Esophagus muscularis mucosa (tissue), 4 donors: ENCODE measurements at regions not wholly inside any gene's neighbourhood (a gene's known extent, or its start where the extent isn't known, plus 50 kb on each side); places are given as distances from the start of the nearest gene placed in this dataset.

Source experiments
- EP300 ChIP-seq: sonication (generic); formaldehyde crosslinking; IDR thresholded peaks from one replicate; pipeline ENCODE4 v1.6.1; 2017; ENCODE audit warnings: antibody characterized with exemption
- POLR2A ChIP-seq: fragments of 450-650 bp; IDR thresholded peaks from one replicate; pipeline ENCODE4 v1.6.1; 2017; ENCODE audit warnings: antibody characterized with exemption, moderate library complexity, mild to moderate bottlenecking, low read depth
- POLR2AphosphoS5 ChIP-seq, 2 donors: sonication (generic); formaldehyde crosslinking; IDR thresholded peaks; one replicate each; pipeline ENCODE4 v1.6.1; 2017; ENCODE audit warnings: antibody characterized with exemption in 2 of 2
- TF ChIP-seq, protein P1 (sequence below), 3 experiments: fragments of 200-600 bp in 2 of 3; fragments of 450-650 bp in 1 of 3; sonication (generic) in 2 of 3; IDR thresholded peaks; one replicate each; pipeline ENCODE4 v1.5.1; 2017 to 2019; ENCODE audit warnings: antibody characterized with exemption in 3 of 3, mild to moderate bottlenecking in 2 of 3, moderate library complexity in 1 of 3

DNA sequence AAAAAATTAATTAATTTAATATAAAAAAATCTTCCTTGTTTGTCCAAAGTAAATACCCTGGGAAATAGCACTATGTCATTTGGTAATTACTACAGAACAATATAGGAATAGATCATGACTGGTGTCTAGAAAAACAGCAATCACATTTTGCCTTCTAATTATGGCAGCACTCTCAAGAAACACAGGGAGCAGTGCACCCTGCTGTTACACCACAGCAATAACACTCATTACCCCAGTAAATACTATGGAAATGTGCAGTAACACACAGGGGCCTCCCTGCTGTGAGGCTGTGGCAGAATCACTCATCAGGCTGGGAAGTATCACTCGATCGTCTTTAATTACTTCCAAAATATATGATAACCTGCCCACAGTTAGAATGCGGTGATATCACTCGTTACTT lies 646.0 kb downstream of the TUSC7 start:
- TF ChIP-seq, protein P1, sequence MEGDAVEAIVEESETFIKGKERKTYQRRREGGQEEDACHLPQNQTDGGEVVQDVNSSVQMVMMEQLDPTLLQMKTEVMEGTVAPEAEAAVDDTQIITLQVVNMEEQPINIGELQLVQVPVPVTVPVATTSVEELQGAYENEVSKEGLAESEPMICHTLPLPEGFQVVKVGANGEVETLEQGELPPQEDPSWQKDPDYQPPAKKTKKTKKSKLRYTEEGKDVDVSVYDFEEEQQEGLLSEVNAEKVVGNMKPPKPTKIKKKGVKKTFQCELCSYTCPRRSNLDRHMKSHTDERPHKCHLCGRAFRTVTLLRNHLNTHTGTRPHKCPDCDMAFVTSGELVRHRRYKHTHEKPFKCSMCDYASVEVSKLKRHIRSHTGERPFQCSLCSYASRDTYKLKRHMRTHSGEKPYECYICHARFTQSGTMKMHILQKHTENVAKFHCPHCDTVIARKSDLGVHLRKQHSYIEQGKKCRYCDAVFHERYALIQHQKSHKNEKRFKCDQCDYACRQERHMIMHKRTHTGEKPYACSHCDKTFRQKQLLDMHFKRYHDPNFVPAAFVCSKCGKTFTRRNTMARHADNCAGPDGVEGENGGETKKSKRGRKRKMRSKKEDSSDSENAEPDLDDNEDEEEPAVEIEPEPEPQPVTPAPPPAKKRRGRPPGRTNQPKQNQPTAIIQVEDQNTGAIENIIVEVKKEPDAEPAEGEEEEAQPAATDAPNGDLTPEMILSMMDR (IDR thresholded peaks at IDR 0.05): peak in 2 of 3 experiments; percentile 15 to 31
- TF ChIP-seq EP300 (no peak), POLR2A (no peak), POLR2AphosphoS5 (IDR thresholded peaks at IDR 0.05) (no peak)
